ENCODE measurements at regions not wholly inside any gene's neighbourhood (a gene's known extent, or its start where the extent isn't known, plus 50 kb on each side); places are given as distances from the start of the nearest gene placed in this dataset.
"Not testable (repeated sequence)": the region's sequence is repeated elsewhere in the genome, so short reads cannot be mapped to it uniquely, and the experiment has no call there.

DNA sequence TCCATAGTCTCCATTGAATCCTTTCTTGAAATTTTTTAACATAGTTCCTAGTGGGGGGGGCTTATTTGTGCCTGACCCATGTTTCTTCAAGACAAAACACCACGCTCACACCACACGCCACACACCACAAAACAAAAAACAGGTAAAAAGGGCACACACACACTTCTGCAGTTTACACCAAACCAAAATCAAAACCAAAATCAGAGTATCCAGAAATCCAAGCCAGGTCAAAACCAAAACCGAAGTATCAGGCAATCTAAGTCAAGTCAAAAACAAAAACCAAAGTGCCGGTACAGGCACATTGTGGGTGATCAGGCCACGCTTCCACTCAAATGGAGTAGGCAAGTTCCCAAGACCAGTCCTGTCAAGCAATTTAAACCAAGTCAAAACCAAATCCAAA is 158.6 kb downstream of the PPIAL4G start:
- H2AFZ ChIP-seq (ENCODE audit: low read length); H3K27me3 ChIP-seq (ENCODE audit: low read length); H3K79me2 ChIP-seq (ENCODE audit: low read length); H3K36me3 ChIP-seq (ENCODE audit: insufficient read depth, low read length); DNase-seq; H3K4me1 ChIP-seq (ENCODE audit: low read length); H3K4me2 ChIP-seq (ENCODE audit: low read depth, low read length, poor library complexity, severe bottlenecking); H3K4me3 ChIP-seq (ENCODE audit: low read length); H3K9ac ChIP-seq (ENCODE audit: low read length); H3K9me3 ChIP-seq (ENCODE audit: low read length); H4K20me1 ChIP-seq (ENCODE audit: insufficient read depth, low read depth, low read length); H3K27ac ChIP-seq (ENCODE audit: low read length); H3K9me2 ChIP-seq (replicated peaks; ENCODE audit: insufficient read depth, low read length): not testable (repeated sequence)

DNA sequence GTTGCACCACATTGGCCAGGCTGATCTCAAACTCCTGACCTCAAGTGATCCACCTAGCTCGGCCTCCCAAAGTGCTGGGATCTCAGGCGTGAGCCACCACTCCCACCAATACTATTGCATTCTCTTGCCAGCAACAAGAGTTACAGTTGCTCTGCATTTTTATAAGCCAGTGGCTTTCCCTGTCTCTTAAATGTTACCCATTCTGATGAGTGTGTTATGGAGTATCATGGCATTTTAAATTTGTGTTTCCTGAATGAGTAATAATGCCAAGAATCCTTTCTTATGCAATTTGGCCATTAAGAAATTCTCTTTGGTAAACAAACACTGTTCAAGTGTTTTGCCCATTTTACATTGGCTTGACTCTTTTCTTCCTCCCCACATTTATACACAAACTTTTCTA is 163.0 kb downstream of the PPIAL4G start:
- H2AFZ ChIP-seq (ENCODE audit: low read length); H3K9ac ChIP-seq (ENCODE audit: low read length); H3K9me2 ChIP-seq (replicated peaks; ENCODE audit: insufficient read depth, low read length); H3K4me2 ChIP-seq (ENCODE audit: low read depth, low read length, poor library complexity, severe bottlenecking); H3K4me1 ChIP-seq (ENCODE audit: low read length); H4K20me1 ChIP-seq (ENCODE audit: insufficient read depth, low read depth, low read length); DNase-seq; H3K27me3 ChIP-seq (ENCODE audit: low read length); H3K4me3 ChIP-seq (ENCODE audit: low read length); H3K36me3 ChIP-seq (ENCODE audit: insufficient read depth, low read length); H3K9me3 ChIP-seq (ENCODE audit: low read length); H3K79me2 ChIP-seq (ENCODE audit: low read length); H3K27ac ChIP-seq (ENCODE audit: low read length): not testable (repeated sequence)

DNA sequence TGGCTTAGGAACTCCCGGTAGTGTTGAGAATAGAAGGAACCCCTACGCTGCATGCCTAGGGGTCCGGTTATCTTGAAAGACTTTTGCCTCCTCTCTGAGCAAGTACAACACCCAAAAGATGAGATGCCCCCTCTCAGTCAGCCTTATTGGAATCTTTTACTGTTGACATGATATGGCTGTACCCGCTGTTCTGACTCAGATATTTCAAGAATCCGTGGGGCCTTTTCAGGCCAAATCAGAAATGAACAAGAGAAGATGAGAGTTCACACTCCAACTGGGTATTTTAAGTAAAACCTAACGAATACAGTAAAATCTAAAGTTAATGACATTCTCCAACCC is 164.2 kb downstream of the PPIAL4G start:
- no peak overlapping the region for H3K9ac ChIP-seq (ENCODE audit: low read length)
- no peaks in the 10 kb centered on the region for H3K79me2 ChIP-seq (ENCODE audit: low read length)
- H3K27ac ChIP-seq (ENCODE audit: low read length): no peak overlapping the region
- no peaks in the 10 kb centered on the region for H4K20me1 ChIP-seq (ENCODE audit: insufficient read depth, low read depth, low read length)
- no peak overlapping the region for H3K4me3 ChIP-seq (ENCODE audit: low read length)
- DNase-seq: no peak
- H3K4me1 ChIP-seq (ENCODE audit: low read length): no peaks in the 10 kb centered on the region
- no peak overlapping the region for H2AFZ ChIP-seq (ENCODE audit: low read length)
- H3K9me2 ChIP-seq (replicated peaks; ENCODE audit: insufficient read depth, low read length): no peaks in the 10 kb centered on the region
- H3K4me2 ChIP-seq (ENCODE audit: low read depth, low read length, poor library complexity, severe bottlenecking): no peak overlapping the region
- no peaks in the 10 kb centered on the region for H3K9me3 ChIP-seq (ENCODE audit: low read length)
- H3K36me3 ChIP-seq (ENCODE audit: insufficient read depth, low read length): no peaks in the 10 kb centered on the region
- no peaks in the 10 kb centered on the region for H3K27me3 ChIP-seq (ENCODE audit: low read length)

DNA sequence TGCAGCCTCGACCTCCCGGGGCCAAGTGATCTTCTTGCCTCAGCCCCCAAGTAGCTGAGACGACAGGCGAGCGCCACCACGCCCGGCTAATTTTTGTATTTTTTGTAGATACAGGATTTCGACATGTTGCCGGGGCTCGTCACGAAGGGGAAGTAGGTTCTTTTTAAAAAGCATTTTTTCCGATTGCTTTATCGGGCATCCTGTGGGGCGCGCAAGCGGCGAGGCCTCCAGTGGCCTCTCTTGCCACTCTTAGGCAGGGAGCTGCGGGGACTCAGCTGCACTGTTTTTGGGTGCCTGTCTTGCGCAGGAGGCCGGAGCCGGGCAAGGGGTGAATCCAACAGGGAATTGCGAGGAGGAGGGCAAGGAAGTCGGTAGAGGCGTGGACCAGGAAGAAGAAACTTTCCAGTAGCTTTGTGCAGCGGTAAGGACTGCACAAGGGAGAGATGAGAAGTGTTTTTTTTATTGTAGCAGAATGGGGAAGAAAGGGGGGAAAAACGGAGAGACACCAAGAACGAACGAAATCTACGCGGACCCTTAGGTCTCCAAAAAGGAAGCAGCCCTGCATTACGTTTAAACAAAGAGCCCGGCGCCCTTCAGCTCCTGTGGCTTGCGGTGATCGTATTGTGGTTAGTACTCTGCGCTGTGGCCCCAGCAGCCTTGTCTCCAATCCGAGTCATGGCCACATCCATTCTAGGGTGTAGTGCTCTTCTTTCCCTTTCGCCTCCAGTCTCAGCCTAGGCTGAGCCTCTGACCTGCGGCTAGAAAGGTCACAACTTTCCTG is 164.8 kb downstream of the PPIAL4G start:
- Histone ChIP-seq H3K27ac (ENCODE audit: low read length) (no peak overlapping the region), H3K9ac (ENCODE audit: low read length) (no peak overlapping the region), H3K4me2 (ENCODE audit: low read depth, low read length, poor library complexity, severe bottlenecking) (no peak overlapping the region), H3K9me2 (replicated peaks; ENCODE audit: insufficient read depth, low read length) (no peaks in the 10 kb centered on the region), H4K20me1 (ENCODE audit: insufficient read depth, low read depth, low read length) (no peaks in the 10 kb centered on the region), H3K27me3 (ENCODE audit: low read length) (no peaks in the 10 kb centered on the region), H3K4me3 (ENCODE audit: low read length) (no peak overlapping the region), H3K9me3 (ENCODE audit: low read length) (no peaks in the 10 kb centered on the region), H2AFZ (ENCODE audit: low read length) (no peak overlapping the region), H3K79me2 (ENCODE audit: low read length) (no peaks in the 10 kb centered on the region), H3K36me3 (ENCODE audit: insufficient read depth, low read length) (no peaks in the 10 kb centered on the region), H3K4me1 (ENCODE audit: low read length) (no peaks in the 10 kb centered on the region)
- DNase-seq: no peak

DNA sequence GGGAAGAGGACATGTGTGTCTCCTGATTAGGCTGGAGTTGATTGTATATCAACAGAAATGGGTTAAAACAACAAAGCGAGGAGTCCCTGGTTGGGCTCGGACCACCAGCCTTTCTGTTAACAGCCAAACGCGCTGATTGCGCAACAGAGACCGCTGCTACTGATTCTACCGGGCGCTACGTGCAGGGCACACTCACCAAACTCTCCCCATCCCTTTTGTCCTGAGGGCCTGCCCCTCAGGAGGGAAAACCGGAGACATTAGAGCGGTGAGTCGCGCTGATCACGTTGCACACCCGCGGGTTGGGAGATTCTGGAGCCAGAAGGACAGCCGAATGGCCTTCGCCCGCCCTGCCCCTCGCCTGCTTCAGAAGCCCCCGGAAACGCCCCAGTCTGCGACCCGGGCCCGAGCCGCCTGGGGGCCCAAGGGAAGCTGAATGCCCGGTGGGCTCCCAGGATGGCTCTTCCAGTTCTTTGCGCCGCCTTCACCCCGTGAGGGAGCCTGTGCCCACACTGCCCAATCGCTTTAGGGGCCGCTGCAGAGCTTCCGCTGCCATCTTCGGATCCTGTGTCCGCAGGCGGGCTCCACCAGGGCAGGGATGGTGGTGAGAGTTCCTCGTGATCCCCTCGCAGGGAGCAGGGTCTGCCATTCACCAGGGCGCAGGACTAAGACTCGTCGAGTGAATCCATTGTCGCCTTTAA is 165.4 kb upstream of the NBPF11 start:
- no peak overlapping the region for H3K4me2 ChIP-seq (ENCODE audit: low read depth, low read length, poor library complexity, severe bottlenecking)
- H3K9me2 ChIP-seq (replicated peaks; ENCODE audit: insufficient read depth, low read length): no peaks in the 10 kb centered on the region
- no peaks in the 10 kb centered on the region for H4K20me1 ChIP-seq (ENCODE audit: insufficient read depth, low read depth, low read length)
- H3K9me3 ChIP-seq (ENCODE audit: low read length): no peaks in the 10 kb centered on the region
- H3K79me2 ChIP-seq (ENCODE audit: low read length): no peaks in the 10 kb centered on the region
- no peak for DNase-seq
- no peak overlapping the region for H3K27ac ChIP-seq (ENCODE audit: low read length)
- H3K4me1 ChIP-seq (ENCODE audit: low read length): no peaks in the 10 kb centered on the region
- no peaks in the 10 kb centered on the region for H3K36me3 ChIP-seq (ENCODE audit: insufficient read depth, low read length)
- H2AFZ ChIP-seq (ENCODE audit: low read length): no peak overlapping the region
- H3K27me3 ChIP-seq (ENCODE audit: low read length): no peaks in the 10 kb centered on the region
- no peak overlapping the region for H3K9ac ChIP-seq (ENCODE audit: low read length)
- H3K4me3 ChIP-seq (ENCODE audit: low read length): no peak overlapping the region

DNA sequence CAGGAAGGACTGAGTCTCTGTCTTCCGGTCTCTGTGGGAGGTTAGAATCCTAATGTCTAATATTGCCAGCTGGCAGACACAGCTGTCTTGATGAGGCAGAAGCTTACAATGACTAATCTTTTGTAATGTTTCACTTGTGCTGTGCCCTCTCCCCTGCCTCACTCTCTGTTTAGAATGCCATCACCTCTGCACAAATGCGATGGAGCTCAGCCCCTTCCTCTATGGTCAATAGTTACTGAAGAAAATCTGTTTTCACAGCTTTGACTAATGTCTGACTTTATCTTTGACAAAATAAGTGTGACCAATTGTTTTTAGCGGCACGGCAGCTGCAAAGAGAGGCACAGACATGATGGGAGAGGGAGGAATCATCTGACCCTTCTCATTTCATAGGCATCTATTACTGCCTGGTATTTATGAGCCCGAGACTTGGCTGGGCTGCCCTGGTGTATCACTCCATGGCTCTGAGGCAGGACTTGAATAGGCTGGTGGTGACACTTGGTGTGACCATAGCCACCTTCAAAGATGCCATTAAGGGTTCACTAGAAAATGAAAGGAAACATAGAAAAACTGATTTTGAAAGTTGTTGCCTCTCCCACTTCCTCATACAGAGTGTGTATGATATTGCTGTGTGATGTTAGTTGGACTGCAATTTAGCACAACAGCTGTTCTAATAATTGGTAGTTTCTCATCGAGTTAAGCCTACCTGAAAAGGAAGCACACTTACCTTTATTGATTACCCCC is 163.2 kb upstream of the NBPF11 start:
- no peaks in the 10 kb centered on the region for H3K9me3 ChIP-seq (ENCODE audit: low read length)
- DNase-seq: no peak
- no peaks in the 10 kb centered on the region for H3K79me2 ChIP-seq (ENCODE audit: low read length)
- H3K4me3 ChIP-seq (ENCODE audit: low read length): no peak overlapping the region
- no peak overlapping the region for H2AFZ ChIP-seq (ENCODE audit: low read length)
- H3K4me1 ChIP-seq (ENCODE audit: low read length): no peaks in the 10 kb centered on the region
- no peak overlapping the region for H3K4me2 ChIP-seq (ENCODE audit: low read depth, low read length, poor library complexity, severe bottlenecking)
- no peak overlapping the region for H3K27ac ChIP-seq (ENCODE audit: low read length)
- H3K9ac ChIP-seq (ENCODE audit: low read length): no peak overlapping the region
- no peaks in the 10 kb centered on the region for H3K36me3 ChIP-seq (ENCODE audit: insufficient read depth, low read length)
- H3K27me3 ChIP-seq (ENCODE audit: low read length): no peaks in the 10 kb centered on the region
- H3K9me2 ChIP-seq (replicated peaks; ENCODE audit: insufficient read depth, low read length): no peaks in the 10 kb centered on the region
- no peaks in the 10 kb centered on the region for H4K20me1 ChIP-seq (ENCODE audit: insufficient read depth, low read depth, low read length)

DNA sequence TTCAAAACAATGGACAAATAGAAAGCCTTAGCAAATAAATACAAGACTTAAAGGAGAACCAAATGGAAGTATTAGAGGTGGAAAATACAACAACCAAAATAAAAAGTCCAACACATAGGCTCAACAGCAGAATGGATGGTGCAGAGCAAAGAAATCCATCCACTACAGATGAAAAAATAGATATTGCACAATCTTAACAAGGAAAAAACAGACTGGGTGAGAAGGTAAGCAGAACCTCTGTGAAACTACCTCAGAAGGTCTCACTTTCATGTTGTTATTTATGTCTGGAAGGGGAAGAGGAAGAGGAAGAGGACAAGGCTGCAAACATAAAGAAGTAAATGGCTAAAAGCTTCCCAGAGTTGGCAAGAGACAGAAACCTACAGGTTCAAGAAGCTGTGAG is 158.7 kb upstream of the NBPF11 start:
- Histone ChIP-seq H3K9me3 (ENCODE audit: low read length) (no peaks in the 10 kb centered on the region), H3K9ac (ENCODE audit: low read length) (no peak overlapping the region), H3K27ac (ENCODE audit: low read length) (no peak overlapping the region), H3K79me2 (ENCODE audit: low read length) (no peaks in the 10 kb centered on the region), H3K36me3 (ENCODE audit: insufficient read depth, low read length) (no peaks in the 10 kb centered on the region), H3K4me3 (ENCODE audit: low read length) (no peak overlapping the region), H3K9me2 (replicated peaks; ENCODE audit: insufficient read depth, low read length) (no peaks in the 10 kb centered on the region), H3K4me2 (ENCODE audit: low read depth, low read length, poor library complexity, severe bottlenecking) (no peak overlapping the region), H2AFZ (ENCODE audit: low read length) (no peak overlapping the region), H3K27me3 (ENCODE audit: low read length) (no peaks in the 10 kb centered on the region), H3K4me1 (ENCODE audit: low read length) (no peaks in the 10 kb centered on the region), H4K20me1 (ENCODE audit: insufficient read depth, low read depth, low read length) (no peaks in the 10 kb centered on the region)
- no peak for DNase-seq

DNA sequence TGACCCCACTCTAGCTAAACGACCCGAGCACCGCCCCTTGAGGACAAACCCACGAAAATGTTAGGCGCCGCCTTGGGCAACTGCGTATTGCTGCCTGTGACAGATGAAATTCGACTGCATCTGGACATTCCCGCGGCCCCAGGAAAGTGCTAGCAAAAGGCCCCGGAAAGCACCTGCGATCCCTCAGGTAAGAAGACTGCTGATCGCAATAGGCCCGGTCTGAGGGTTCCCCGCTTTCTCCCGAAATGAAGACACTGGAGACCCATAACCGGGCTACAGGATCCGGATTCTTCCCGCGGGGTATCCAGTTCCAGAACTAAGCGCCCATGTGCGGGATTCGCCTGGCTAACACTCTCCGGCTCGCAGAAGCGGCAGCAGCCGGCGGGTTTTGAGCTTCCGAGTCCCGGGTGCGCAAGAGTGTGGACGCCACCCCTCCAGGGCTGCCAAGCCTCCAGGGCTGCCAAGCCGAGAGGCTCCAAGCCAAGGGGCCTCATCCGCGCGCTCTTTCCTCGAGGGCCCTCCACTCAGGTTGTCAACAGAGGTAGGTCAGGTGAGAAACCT is 157.9 kb upstream of the NBPF11 start:
- Histone ChIP-seq H3K36me3 (ENCODE audit: insufficient read depth, low read length) (no peaks in the 10 kb centered on the region), H3K27me3 (ENCODE audit: low read length) (no peaks in the 10 kb centered on the region), H3K4me1 (ENCODE audit: low read length) (no peaks in the 10 kb centered on the region), H3K79me2 (ENCODE audit: low read length) (no peaks in the 10 kb centered on the region), H3K9ac (ENCODE audit: low read length) (no peak overlapping the region), H4K20me1 (ENCODE audit: insufficient read depth, low read depth, low read length) (no peaks in the 10 kb centered on the region), H3K4me2 (ENCODE audit: low read depth, low read length, poor library complexity, severe bottlenecking) (no peak overlapping the region), H3K9me3 (ENCODE audit: low read length) (no peaks in the 10 kb centered on the region), H3K27ac (ENCODE audit: low read length) (no peak overlapping the region), H2AFZ (ENCODE audit: low read length) (no peak overlapping the region), H3K9me2 (replicated peaks; ENCODE audit: insufficient read depth, low read length) (no peaks in the 10 kb centered on the region), H3K4me3 (ENCODE audit: low read length) (no peak overlapping the region)
- no peak for DNase-seq

All from Karpas-422 (cell line).